Mucosa of descending colon (tissue), 3 donors: ENCODE measurements at regions not wholly inside any gene's neighbourhood (a gene's known extent, or its start where the extent isn't known, plus 50 kb on each side); places are given as distances from the start of the nearest gene placed in this dataset.

Experiments
- ATAC-seq: fragments of 200-7000 bp; cut with Tn5 transposase; one replicate; pipeline ENCODE4 v1.9.1; 2020; ENCODE audit warnings: mild to moderate bottlenecking, moderate library complexity
- DNase-seq, 3 donors: peaks; one replicate each; pipeline ENCODE4 v3.0.0-alpha.2; 2020
- H3K36me3 ChIP-seq: fragments of 200-600 bp; one replicate; pipeline ENCODE4 v1.8.0; 2021; ENCODE audit warnings: low read depth, mild to moderate bottlenecking
- H3K4me1 ChIP-seq: fragments of 200-600 bp; one replicate; pipeline ENCODE4 v1.8.0; 2021; ENCODE audit warnings: low read depth, mild to moderate bottlenecking
- H3K4me3 ChIP-seq: fragments of 200-600 bp; one replicate; pipeline ENCODE4 v1.8.0; 2021; ENCODE audit warnings: mild to moderate bottlenecking
- H3K9me3 ChIP-seq: fragments of 200-600 bp; one replicate; pipeline ENCODE4 v1.8.0; 2021; ENCODE audit warnings: mild to moderate bottlenecking
- intact Hi-C, 2 donors: fragments of 100-400 bp; cut with DNase I in 1 of 2; cut with micrococcal nuclease in 1 of 2; formaldehyde crosslinking; loops; one replicate each; pipeline versions ENCODE4 v1.11.0 to v1.11.1; 2022; cut with DNase I, micrococcal nuclease
- TF ChIP-seq, protein P1 (sequence below): fragments of 200-600 bp; IDR thresholded peaks from one replicate; pipeline ENCODE4 v1.8.0; 2022; ENCODE audit warnings: antibody characterized with exemption, mild to moderate bottlenecking
- donor health status: DM: no; HTN: no; CAD: no; lungs with moderate emphysema.
- donor health status: DM: no; HTN: no; CAD: no.
- donor health status: DM: no; HTN: yes; CAD: no.

DNA sequence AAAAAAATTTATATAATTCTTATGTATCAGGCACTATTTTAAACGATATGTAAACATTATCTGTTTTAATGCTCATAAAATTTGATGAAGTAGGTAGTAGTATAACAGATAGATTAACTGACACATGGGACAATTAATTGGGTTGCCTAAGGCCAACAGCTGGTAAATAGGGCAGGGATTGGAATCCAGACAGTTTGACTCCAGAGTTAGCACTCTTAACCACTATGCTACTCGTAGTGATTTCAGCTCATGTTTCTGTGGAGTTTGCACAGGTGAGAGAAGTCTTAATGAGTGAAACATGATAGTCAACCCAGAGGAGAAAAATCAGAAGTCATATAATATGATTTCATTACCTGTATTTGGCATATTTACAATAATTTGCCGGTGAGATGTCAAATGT, 126.0 kb upstream of the WDFY3 start:
- no peaks in the 10 kb centered on the region for H3K4me1 ChIP-seq
- DNase-seq (no peak), ATAC-seq (no peak)
- H3K36me3 ChIP-seq = no peaks in the 10 kb centered on the region
- peaks cover 5% of the 10 kb centered on the region for H3K9me3 ChIP-seq
- H3K4me3 ChIP-seq = no peak overlapping the region
- intact Hi-C loops = no loop called here
- TF ChIP-seq, protein P1, sequence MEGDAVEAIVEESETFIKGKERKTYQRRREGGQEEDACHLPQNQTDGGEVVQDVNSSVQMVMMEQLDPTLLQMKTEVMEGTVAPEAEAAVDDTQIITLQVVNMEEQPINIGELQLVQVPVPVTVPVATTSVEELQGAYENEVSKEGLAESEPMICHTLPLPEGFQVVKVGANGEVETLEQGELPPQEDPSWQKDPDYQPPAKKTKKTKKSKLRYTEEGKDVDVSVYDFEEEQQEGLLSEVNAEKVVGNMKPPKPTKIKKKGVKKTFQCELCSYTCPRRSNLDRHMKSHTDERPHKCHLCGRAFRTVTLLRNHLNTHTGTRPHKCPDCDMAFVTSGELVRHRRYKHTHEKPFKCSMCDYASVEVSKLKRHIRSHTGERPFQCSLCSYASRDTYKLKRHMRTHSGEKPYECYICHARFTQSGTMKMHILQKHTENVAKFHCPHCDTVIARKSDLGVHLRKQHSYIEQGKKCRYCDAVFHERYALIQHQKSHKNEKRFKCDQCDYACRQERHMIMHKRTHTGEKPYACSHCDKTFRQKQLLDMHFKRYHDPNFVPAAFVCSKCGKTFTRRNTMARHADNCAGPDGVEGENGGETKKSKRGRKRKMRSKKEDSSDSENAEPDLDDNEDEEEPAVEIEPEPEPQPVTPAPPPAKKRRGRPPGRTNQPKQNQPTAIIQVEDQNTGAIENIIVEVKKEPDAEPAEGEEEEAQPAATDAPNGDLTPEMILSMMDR = no peak

DNA sequence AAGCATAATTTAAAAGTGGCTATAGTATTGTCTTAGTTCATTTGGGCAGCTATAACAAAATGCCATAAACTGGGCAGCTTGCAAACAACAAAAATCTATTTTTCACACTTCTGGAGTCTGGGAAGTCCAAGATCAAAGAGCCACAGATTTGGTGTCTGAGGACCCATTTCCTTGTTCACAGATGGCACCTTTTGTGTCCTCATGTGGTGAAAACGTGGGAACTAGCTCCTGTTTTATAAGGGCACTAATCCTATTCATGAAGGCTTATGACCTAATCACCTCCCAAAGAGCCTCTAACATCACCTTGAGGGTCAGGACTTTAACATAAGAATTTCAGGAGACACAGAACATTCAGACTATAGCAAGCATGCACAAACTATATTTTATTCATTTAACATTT, 126.5 kb upstream of the WDFY3 start:
- no peak overlapping the region for H3K4me3 ChIP-seq
- no peak for ATAC-seq
- TF ChIP-seq, protein P1 = no peak
- no peaks in the 10 kb centered on the region for H3K4me1 ChIP-seq
- peaks cover 5% of the 10 kb centered on the region for H3K9me3 ChIP-seq
- DNase-seq = no peak
- intact Hi-C loops = no loop called here
- H3K36me3 ChIP-seq = no peaks in the 10 kb centered on the region

DNA sequence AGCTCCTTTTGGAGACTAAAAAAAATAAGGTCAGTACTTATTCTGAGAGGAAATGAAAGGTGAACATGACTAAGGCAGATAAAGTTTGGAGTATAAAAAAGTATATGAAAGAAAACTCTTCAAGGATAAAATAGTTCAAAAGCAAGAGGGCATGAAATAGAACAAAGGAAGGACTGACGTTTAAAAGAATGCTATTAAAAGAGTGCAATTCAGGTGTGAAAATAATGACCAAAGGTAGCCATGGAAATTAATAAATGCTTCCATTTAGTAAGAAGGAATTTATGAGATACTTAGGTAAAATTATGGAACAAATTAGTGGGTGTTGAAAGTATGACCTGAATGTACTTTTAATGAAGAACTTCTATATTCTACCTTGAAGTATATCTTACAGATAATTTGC, 128.2 kb upstream of the WDFY3 start:
- intact Hi-C loops = no loop called here
- H3K4me1 ChIP-seq = no peaks in the 10 kb centered on the region
- H3K36me3 ChIP-seq = no peaks in the 10 kb centered on the region
- TF ChIP-seq, protein P1 = no peak
- H3K4me3 ChIP-seq = no peak overlapping the region
- no peak for DNase-seq
- peaks cover 5% of the 10 kb centered on the region for H3K9me3 ChIP-seq
- no peak for ATAC-seq

DNA sequence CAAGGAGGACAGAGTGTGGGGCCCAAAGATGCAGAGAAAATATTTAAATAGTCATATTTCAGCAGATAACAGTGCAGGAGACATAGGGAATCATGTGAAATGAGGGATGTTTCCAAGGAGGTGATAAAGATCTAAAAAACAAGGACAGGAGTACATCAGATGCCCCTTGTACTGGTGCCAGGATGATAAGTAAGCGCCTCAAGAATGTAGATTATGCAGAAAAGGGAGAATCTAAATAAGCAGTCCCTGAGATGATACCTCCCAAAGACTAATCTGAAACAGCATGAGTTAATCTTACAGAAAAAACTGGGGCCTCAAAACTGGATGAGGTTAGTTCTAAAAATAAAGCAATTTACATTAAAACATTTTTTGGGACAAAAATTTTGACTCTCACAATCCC, 136.1 kb upstream of the WDFY3 start:
- Histone ChIP-seq H3K9me3 (no peaks in the 10 kb centered on the region), H3K36me3 (no peaks in the 10 kb centered on the region), H3K4me1 (no peaks in the 10 kb centered on the region), H3K4me3 (no peak overlapping the region)
- intact Hi-C loops = no loop called here
- ATAC-seq (no peak), DNase-seq (no peak)
- TF ChIP-seq, protein P1 = no peak

DNA sequence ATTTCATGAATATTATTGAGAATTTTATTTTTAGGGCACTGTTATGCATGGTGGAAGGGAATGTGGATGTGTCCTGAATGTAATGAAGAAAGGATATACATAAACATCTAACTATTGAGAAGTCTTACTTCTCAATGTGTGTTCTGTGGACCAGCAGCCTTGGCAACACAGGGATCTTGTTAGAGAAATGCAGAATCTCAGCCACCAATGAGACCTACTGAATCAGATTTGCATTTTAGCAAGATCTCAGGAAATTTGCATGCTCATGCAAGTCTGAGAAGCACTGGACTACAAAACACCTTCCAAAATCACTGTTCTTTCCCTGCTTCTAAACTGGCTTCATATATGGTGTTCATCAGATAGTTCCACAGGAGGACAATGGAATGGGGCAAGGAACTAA, 139.7 kb upstream of the WDFY3 start:
- no peaks in the 10 kb centered on the region for H3K36me3 ChIP-seq
- intact Hi-C loops = no loop called here
- ATAC-seq (no peak), DNase-seq (no peak)
- TF ChIP-seq, protein P1 = no peak
- H3K4me1 ChIP-seq = no peaks in the 10 kb centered on the region
- H3K9me3 ChIP-seq = no peaks in the 10 kb centered on the region
- no peak overlapping the region for H3K4me3 ChIP-seq

DNA sequence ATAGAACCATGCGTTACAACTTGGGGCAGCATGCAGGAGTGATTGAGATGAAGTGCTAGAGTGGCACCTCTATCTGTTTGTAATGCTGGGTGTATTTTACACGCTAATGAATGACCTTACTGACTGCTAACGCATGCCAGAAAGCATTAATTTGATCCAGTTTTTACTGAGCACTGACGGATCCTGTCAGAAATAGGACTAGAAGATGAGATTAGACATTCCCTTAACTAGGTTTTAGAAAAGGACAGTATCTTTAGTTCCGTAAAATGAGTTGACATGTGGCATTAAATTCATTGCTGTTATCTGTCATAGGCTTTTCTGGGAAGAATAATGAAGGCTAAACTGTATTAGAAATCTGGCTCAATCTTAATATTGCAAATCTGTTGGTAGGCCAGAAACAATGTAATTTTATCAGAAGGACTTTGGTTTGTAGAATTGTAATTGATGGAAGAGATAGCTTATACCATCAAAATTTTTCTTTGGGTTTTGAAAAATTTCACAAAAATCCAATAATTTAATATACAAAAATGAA, 140.4 kb upstream of the WDFY3 start:
- Histone ChIP-seq H3K36me3 (no peaks in the 10 kb centered on the region), H3K9me3 (no peaks in the 10 kb centered on the region), H3K4me1 (no peaks in the 10 kb centered on the region), H3K4me3 (no peak overlapping the region)
- DNase-seq (no peak), ATAC-seq (no peak)
- intact Hi-C loops = no loop called here
- TF ChIP-seq, protein P1 = no peak
